ENCODE measurements at regions not wholly inside any gene's neighbourhood (a gene's known extent, or its start where the extent isn't known, plus 50 kb on each side); places are given as distances from the start of the nearest gene placed in this dataset.
A peak's percentile ranks its signal among the peaks of the same experiment; 100 is the strongest.

DNA sequence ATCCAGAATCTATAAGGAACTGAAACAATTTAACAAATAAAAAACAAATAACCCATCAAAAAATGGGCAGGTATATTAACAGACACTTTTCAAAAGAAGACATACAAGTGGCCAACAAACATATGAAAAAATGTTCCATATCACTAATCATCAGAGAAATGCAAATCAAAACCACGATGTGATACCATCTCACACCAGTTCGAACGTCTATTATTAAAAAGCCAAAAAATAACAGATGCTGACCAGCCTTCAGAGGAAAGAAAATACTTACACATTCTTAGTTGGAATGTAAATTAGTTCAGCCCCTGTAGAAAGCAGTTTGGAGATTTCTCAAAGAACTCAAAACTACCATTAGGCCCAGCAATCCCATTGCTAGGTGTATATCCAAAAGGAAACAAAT is 687.9 kb upstream of the AADAT start:
- H3K9ac ChIP-seq (ENCODE audit: low read length in 3 of 3), result no peak overlapping the region
- no peaks in the 10 kb centered on the region for H3K27me3 ChIP-seq (ENCODE audit: control insufficient read depth, insufficient read depth, low read length)
- DNase-seq (no peak), FAIRE-seq (no peak)
- no peaks in the 10 kb centered on the region for H3K4me1 ChIP-seq (ENCODE audit: control insufficient read depth in 2 of 3, insufficient read depth in 2 of 3, low read depth in 1 of 3, low read length in 3 of 3)
- no peaks in the 10 kb centered on the region for H3K9me3 ChIP-seq (ENCODE audit: control insufficient read depth in 2 of 3, insufficient read depth in 1 of 3, low read length in 3 of 3)
- H3K4me3 ChIP-seq (ENCODE audit: low read length in 3 of 3), result no peak overlapping the region
- intact Hi-C loops (cut with DNase I), result no loop called here
- no peak overlapping the region for H3K27ac ChIP-seq (ENCODE audit: low read depth in 2 of 2, low read length in 2 of 2)
- TF ChIP-seq, protein P1, sequence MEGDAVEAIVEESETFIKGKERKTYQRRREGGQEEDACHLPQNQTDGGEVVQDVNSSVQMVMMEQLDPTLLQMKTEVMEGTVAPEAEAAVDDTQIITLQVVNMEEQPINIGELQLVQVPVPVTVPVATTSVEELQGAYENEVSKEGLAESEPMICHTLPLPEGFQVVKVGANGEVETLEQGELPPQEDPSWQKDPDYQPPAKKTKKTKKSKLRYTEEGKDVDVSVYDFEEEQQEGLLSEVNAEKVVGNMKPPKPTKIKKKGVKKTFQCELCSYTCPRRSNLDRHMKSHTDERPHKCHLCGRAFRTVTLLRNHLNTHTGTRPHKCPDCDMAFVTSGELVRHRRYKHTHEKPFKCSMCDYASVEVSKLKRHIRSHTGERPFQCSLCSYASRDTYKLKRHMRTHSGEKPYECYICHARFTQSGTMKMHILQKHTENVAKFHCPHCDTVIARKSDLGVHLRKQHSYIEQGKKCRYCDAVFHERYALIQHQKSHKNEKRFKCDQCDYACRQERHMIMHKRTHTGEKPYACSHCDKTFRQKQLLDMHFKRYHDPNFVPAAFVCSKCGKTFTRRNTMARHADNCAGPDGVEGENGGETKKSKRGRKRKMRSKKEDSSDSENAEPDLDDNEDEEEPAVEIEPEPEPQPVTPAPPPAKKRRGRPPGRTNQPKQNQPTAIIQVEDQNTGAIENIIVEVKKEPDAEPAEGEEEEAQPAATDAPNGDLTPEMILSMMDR (IDR thresholded peaks at IDR 0.05; ENCODE audit: borderline replicate concordance, extremely low read depth, insufficient read depth), result no peak
- no peaks in the 10 kb centered on the region for H3K36me3 ChIP-seq (ENCODE audit: control insufficient read depth in 2 of 3, insufficient read depth in 3 of 3, low read length in 3 of 3)

DNA sequence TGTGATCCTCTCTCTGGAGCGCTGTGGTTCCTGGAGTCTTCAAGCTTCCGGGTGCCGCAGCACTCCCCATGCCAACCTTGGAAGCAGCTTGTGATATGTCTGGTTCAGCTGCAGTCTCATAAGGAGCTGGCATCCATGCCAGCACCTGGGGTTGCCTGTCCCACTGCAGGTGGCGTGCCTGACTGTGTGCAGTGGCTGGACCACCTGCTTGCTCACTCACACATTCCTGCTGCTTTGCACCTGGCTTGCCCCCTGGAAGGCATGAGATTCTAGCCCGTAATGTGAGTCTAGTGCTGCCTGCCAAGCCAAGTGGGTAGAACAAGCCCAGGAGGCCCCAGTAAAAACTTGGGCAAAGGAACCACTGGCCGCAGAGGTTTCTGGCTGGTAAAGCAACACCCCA is 687.2 kb upstream of the AADAT start:
- no peak for FAIRE-seq
- intact Hi-C loops (cut with DNase I), result no loop called here
- no peak overlapping the region for H3K4me3 ChIP-seq (ENCODE audit: low read length in 3 of 3)
- H3K4me1 ChIP-seq (ENCODE audit: control insufficient read depth in 2 of 3, insufficient read depth in 2 of 3, low read depth in 1 of 3, low read length in 3 of 3), result no peaks in the 10 kb centered on the region
- no peaks in the 10 kb centered on the region for H3K9me3 ChIP-seq (ENCODE audit: control insufficient read depth in 2 of 3, insufficient read depth in 1 of 3, low read length in 3 of 3)
- no peaks in the 10 kb centered on the region for H3K36me3 ChIP-seq (ENCODE audit: control insufficient read depth in 2 of 3, insufficient read depth in 3 of 3, low read length in 3 of 3)
- TF ChIP-seq, protein P1 (IDR thresholded peaks at IDR 0.05; ENCODE audit: borderline replicate concordance, extremely low read depth, insufficient read depth), result no peak
- H3K27me3 ChIP-seq (ENCODE audit: control insufficient read depth, insufficient read depth, low read length), result no peaks in the 10 kb centered on the region
- H3K9ac ChIP-seq (ENCODE audit: low read length in 3 of 3), result no peak overlapping the region
- DNase-seq, result peak in 1 of 5 donors; percentile 61
- no peak overlapping the region for H3K27ac ChIP-seq (ENCODE audit: low read depth in 2 of 2, low read length in 2 of 2)

DNA sequence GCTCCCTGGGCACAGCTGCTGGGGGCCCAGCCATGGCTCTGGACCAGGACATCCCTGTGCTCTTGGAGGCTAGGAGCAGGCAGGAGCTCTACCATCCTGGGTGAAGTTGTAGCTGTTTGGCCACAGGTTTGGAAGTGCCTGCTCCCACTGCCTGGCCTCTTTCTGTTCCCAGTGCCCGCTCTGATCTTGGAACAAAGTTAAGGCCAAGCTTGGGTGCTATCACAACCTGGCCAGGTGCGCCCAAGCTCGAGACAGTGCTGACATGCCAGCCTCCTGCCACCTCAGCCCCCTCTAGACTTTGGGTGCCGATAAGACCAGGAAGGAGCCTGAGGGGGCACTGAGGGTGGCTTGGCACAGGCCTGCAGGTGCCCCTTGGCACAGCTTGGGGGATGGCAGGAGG is 686.1 kb upstream of the AADAT start:
- TF ChIP-seq, protein P1 (IDR thresholded peaks at IDR 0.05; ENCODE audit: borderline replicate concordance, extremely low read depth, insufficient read depth), result no peak
- Histone ChIP-seq H3K36me3 (ENCODE audit: control insufficient read depth in 2 of 3, insufficient read depth in 3 of 3, low read length in 3 of 3) (no peaks in the 10 kb centered on the region), H3K4me1 (ENCODE audit: control insufficient read depth in 2 of 3, insufficient read depth in 2 of 3, low read depth in 1 of 3, low read length in 3 of 3) (no peaks in the 10 kb centered on the region), H3K9ac (ENCODE audit: low read length in 3 of 3) (no peak overlapping the region), H3K27ac (ENCODE audit: low read depth in 2 of 2, low read length in 2 of 2) (no peak overlapping the region), H3K4me3 (ENCODE audit: low read length in 3 of 3) (no peak overlapping the region), H3K27me3 (ENCODE audit: control insufficient read depth, insufficient read depth, low read length) (no peaks in the 10 kb centered on the region), H3K9me3 (ENCODE audit: control insufficient read depth in 2 of 3, insufficient read depth in 1 of 3, low read length in 3 of 3) (no peaks in the 10 kb centered on the region)
- DNase-seq (no peak), FAIRE-seq (no peak)
- intact Hi-C loops (cut with DNase I), result no loop called here

DNA sequence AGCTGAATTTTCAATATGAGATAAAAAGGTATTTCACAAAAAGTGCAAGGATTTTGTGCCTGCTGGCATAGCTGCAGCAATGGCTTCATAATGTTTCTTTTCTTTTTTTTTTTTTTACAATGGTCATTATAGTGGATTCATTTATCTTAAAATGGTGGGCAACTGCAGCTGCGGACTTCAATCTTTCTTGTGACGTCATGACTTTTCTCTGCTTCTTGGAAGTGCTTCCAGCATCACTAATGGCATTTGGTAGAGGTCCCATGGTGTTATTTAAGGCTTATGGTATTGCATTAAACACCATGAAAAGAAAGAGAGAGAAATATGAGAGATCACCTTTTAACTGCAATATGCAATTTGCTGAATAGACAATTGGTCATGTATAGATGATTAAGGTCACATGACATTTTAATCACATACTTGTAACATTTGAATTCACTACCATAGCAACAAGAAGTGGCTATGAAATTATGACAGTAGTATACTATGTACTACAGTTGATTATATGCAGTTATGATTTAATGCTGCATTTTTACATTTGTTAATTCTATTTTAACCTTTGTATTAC is 684.0 kb upstream of the AADAT start:
- no peak overlapping the region for H3K9ac ChIP-seq (ENCODE audit: low read length in 3 of 3)
- DNase-seq (no peak), FAIRE-seq (no peak)
- no peak overlapping the region for H3K4me3 ChIP-seq (ENCODE audit: low read length in 3 of 3)
- TF ChIP-seq, protein P1 (IDR thresholded peaks at IDR 0.05; ENCODE audit: borderline replicate concordance, extremely low read depth, insufficient read depth), result no peak
- H3K27me3 ChIP-seq (ENCODE audit: control insufficient read depth, insufficient read depth, low read length), result no peaks in the 10 kb centered on the region
- intact Hi-C loops (cut with DNase I), result no loop called here
- no peak overlapping the region for H3K27ac ChIP-seq (ENCODE audit: low read depth in 2 of 2, low read length in 2 of 2)
- no peaks in the 10 kb centered on the region for H3K36me3 ChIP-seq (ENCODE audit: control insufficient read depth in 2 of 3, insufficient read depth in 3 of 3, low read length in 3 of 3)
- no peaks in the 10 kb centered on the region for H3K4me1 ChIP-seq (ENCODE audit: control insufficient read depth in 2 of 3, insufficient read depth in 2 of 3, low read depth in 1 of 3, low read length in 3 of 3)
- H3K9me3 ChIP-seq (ENCODE audit: control insufficient read depth in 2 of 3, insufficient read depth in 1 of 3, low read length in 3 of 3), result no peaks in the 10 kb centered on the region

All from kidney (tissue), 13 donors.